ENCODE measurements at regions not wholly inside any gene's neighbourhood (a gene's known extent, or its start where the extent isn't known, plus 50 kb on each side); places are given as distances from the start of the nearest gene placed in this dataset.
A peak's percentile ranks its signal among the peaks of the same experiment; 100 is the strongest.

- no peaks in the 10 kb centered on the region for H3K27me3 Mint-ChIP-seq
- H3K27ac Mint-ChIP-seq = no peak overlapping the region
- intact Hi-C loops (cut with micrococcal nuclease) = no loop called here
- H3K9me3 Mint-ChIP-seq = peaks cover 4 to 34% (median 17%) of the 10 kb centered on the region in 8 donors
- ChIA-PET POLR2A (ENCODE audit: partially characterized antibody) (no interaction called here), CTCF (ENCODE audit: partially characterized antibody) (no interaction called here)
- Histone ChIP-seq H3K9me3 (ENCODE audit: control insufficient read depth in 1 of 2, low read length in 2 of 2) (no peaks in the 10 kb centered on the region), H3K36me3 (ENCODE audit: insufficient read depth, low read length) (no peaks in the 10 kb centered on the region), H3K27me3 (ENCODE audit: insufficient read depth, low read length) (no peaks in the 10 kb centered on the region), H3K4me1 (ENCODE audit: insufficient read depth, low read length) (no peaks in the 10 kb centered on the region), H3K27ac (ENCODE audit: low read depth, low read length) (no peak overlapping the region), H3K4me3 (ENCODE audit: low read length in 2 of 2) (no peak overlapping the region)
- DNase-seq = no peak
- H3K4me1 Mint-ChIP-seq = no peaks in the 10 kb centered on the region
- no peak overlapping the region for H3K4me3 Mint-ChIP-seq
- no peaks in the 10 kb centered on the region for H3K36me3 Mint-ChIP-seq
These were observed 174.2 kb upstream of the RBFOX1 start for GRCh38 chr16:7158481-7158880.

DNA sequence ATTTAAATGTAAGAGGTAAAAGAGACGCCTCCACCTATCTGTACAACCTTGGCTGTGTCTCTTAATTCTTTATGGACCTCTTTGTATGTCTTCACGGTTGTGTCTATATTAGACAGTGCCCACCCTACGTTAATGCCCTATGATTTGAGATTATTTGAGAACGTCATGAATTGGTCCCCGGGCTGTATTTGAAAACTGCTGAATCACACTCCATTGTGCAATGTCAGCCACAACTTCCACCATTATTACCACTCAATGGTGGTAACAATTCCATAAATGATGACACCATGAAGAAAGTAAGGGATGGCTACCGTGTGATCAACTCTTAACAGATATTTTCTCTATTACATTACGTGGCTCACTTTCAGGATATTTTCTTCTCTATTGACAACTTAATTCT lies 182.4 kb upstream of the RBFOX1 start:
- H3K27ac Mint-ChIP-seq = no peak overlapping the region
- Histone ChIP-seq H3K27ac (ENCODE audit: low read depth, low read length) (no peak overlapping the region), H3K9me3 (ENCODE audit: control insufficient read depth in 1 of 2, low read length in 2 of 2) (no peaks in the 10 kb centered on the region), H3K27me3 (ENCODE audit: insufficient read depth, low read length) (no peaks in the 10 kb centered on the region), H3K4me1 (ENCODE audit: insufficient read depth, low read length) (no peaks in the 10 kb centered on the region), H3K36me3 (ENCODE audit: insufficient read depth, low read length) (no peaks in the 10 kb centered on the region), H3K4me3 (ENCODE audit: low read length in 2 of 2) (no peak overlapping the region)
- POLR2A ChIA-PET (ENCODE audit: partially characterized antibody) = no interaction called here
- peaks cover 0 to 54% (median 30%) of the 10 kb centered on the region in 8 donors for H3K9me3 Mint-ChIP-seq
- CTCF ChIA-PET (ENCODE audit: partially characterized antibody) = no interaction called here
- intact Hi-C loops (cut with micrococcal nuclease) = no loop called here
- no peaks in the 10 kb centered on the region for H3K27me3 Mint-ChIP-seq
- H3K36me3 Mint-ChIP-seq = no peaks in the 10 kb centered on the region
- H3K4me3 Mint-ChIP-seq = no peak overlapping the region
- no peaks in the 10 kb centered on the region for H3K4me1 Mint-ChIP-seq
- DNase-seq = no peak

- POLR2A ChIA-PET (ENCODE audit: partially characterized antibody) = no interaction called here
- Mint-ChIP-seq H3K4me1 (no peaks in the 10 kb centered on the region), H3K9me3 (peaks cover 0 to 50% (median 25%) of the 10 kb centered on the region in 8 donors), H3K27ac (no peak overlapping the region), H3K36me3 (peaks cover 0 to 1% of the 10 kb centered on the region in 2 donors), H3K27me3 (no peaks in the 10 kb centered on the region), H3K4me3 (no peak overlapping the region)
- no peak overlapping the region for H3K27ac ChIP-seq (ENCODE audit: low read depth, low read length)
- intact Hi-C loops (cut with micrococcal nuclease) = no loop called here
- CTCF ChIA-PET (ENCODE audit: partially characterized antibody) = no interaction called here
- H3K36me3 ChIP-seq (ENCODE audit: insufficient read depth, low read length) = no peaks in the 10 kb centered on the region
- no peaks in the 10 kb centered on the region for H3K27me3 ChIP-seq (ENCODE audit: insufficient read depth, low read length)
- H3K4me1 ChIP-seq (ENCODE audit: insufficient read depth, low read length) = no peaks in the 10 kb centered on the region
- H3K4me3 ChIP-seq (ENCODE audit: low read length in 2 of 2) = no peak overlapping the region
- no peaks in the 10 kb centered on the region for H3K9me3 ChIP-seq (ENCODE audit: control insufficient read depth in 1 of 2, low read length in 2 of 2)
- no peak for DNase-seq
These were observed 184.0 kb upstream of the RBFOX1 start for GRCh38 chr16:7148606-7149005.

DNA sequence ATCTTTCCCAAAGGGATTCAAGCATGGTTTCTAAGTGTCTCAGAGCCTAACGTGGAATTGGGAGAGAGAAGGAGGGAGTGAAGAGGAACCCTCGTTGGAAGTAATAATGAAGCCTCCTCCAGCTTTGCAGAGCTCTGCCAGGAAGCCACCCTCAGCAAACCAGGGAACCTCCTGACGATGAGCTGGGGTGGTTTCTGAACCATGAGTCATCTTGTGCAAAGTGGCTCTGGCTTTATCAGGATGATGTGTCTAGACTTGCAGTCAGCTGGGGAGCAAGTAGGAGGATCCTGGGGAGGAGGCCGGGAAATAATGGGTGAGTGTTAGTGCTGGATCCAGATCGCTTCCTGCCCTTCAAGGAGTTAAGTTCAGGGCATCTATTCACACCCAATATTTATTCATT lies 191.7 kb upstream of the RBFOX1 start:
- POLR2A ChIA-PET (ENCODE audit: partially characterized antibody) = no interaction called here
- peak overlapping the region in 1 of 8 donors; percentile 33 for H3K4me3 Mint-ChIP-seq

DNA sequence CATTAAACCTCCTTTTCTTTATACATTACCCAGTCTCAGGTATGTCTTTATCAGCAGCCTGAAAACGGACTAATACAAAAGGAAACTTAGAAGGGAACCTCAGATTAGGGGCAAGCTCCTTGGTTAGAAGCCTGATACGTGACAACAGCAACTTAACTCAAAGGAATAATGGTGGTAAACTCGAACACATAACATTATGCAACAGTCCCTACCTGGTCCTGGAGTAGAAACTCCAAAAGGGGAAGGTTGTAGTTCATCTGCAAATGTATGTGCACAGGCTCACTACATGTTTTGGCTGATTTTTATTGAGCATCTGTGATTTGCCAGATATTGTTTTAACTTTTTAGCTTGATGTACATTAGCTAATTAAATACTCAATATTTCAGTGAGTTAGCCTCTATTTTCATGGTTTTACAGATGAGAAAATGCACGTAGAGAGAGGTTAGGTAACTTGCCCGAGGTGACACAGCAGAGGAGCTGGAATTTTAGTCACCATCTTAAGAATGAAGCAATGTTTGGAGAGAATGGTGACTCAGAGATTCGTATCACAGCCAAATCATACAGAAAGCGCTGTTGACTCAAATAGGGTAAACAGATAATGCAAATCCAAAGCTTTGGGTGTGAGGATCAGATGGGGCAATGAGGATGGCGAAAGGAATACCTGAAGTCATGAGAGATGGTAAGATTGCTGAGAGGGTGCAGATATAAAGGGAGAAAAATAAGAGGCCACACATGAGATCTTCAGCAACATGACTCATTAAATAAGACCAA lies 194.9 kb upstream of the RBFOX1 start:
- Mint-ChIP-seq H3K36me3 (peaks cover 0 to 4% of the 10 kb centered on the region in 2 donors), H3K4me1 (peaks cover 0 to 1% (median 0%) of the 10 kb centered on the region in 4 donors), H3K27me3 (no peaks in the 10 kb centered on the region), H3K9me3 (peaks cover 10 to 44% (median 23%) of the 10 kb centered on the region in 8 donors), H3K27ac (no peak overlapping the region), H3K4me3 (no peak overlapping the region)
- Histone ChIP-seq H3K36me3 (ENCODE audit: insufficient read depth, low read length) (no peaks in the 10 kb centered on the region), H3K9me3 (ENCODE audit: control insufficient read depth in 1 of 2, low read length in 2 of 2) (no peaks in the 10 kb centered on the region), H3K27me3 (ENCODE audit: insufficient read depth, low read length) (no peaks in the 10 kb centered on the region), H3K27ac (ENCODE audit: low read depth, low read length) (no peak overlapping the region), H3K4me3 (ENCODE audit: low read length in 2 of 2) (no peak overlapping the region), H3K4me1 (ENCODE audit: insufficient read depth, low read length) (no peaks in the 10 kb centered on the region)
- ChIA-PET CTCF (ENCODE audit: partially characterized antibody) (no interaction called here), POLR2A (ENCODE audit: partially characterized antibody) (no interaction called here)
- intact Hi-C loops (cut with micrococcal nuclease) = no loop called here
- no peak for DNase-seq

More for the DNA sequence above, 191.7 kb upstream of the RBFOX1 start:
- H3K36me3 Mint-ChIP-seq = peaks cover 1 to 4% of the 10 kb centered on the region in 2 donors
- no peaks in the 10 kb centered on the region for H3K4me1 ChIP-seq (ENCODE audit: insufficient read depth, low read length)
- intact Hi-C loops (cut with micrococcal nuclease) = no loop called here
- peaks cover 5 to 40% (median 25%) of the 10 kb centered on the region in 8 donors for H3K9me3 Mint-ChIP-seq
- H3K4me3 ChIP-seq (ENCODE audit: low read length in 2 of 2) = no peak overlapping the region
- no peaks in the 10 kb centered on the region for H3K27me3 Mint-ChIP-seq
- CTCF ChIA-PET (ENCODE audit: partially characterized antibody) = no interaction called here
- no peaks in the 10 kb centered on the region for H3K36me3 ChIP-seq (ENCODE audit: insufficient read depth, low read length)
- peaks cover 0 to under 1% (median 0%) of the 10 kb centered on the region in 4 donors for H3K4me1 Mint-ChIP-seq
- no peak for DNase-seq
- H3K27ac ChIP-seq (ENCODE audit: low read depth, low read length) = no peak overlapping the region
- H3K9me3 ChIP-seq (ENCODE audit: control insufficient read depth in 1 of 2, low read length in 2 of 2) = no peaks in the 10 kb centered on the region
- no peak overlapping the region for H3K27ac Mint-ChIP-seq
- no peaks in the 10 kb centered on the region for H3K27me3 ChIP-seq (ENCODE audit: insufficient read depth, low read length)

- POLR2A ChIA-PET (ENCODE audit: partially characterized antibody) = no interaction called here
- Mint-ChIP-seq H3K27ac (no peak overlapping the region), H3K4me3 (no peak overlapping the region), H3K36me3 (no peaks in the 10 kb centered on the region), H3K9me3 (peaks cover 7 to 33% (median 16%) of the 10 kb centered on the region in 8 donors), H3K4me1 (peaks cover 0 to 1% (median 0%) of the 10 kb centered on the region in 4 donors), H3K27me3 (no peaks in the 10 kb centered on the region)
- Histone ChIP-seq H3K36me3 (ENCODE audit: insufficient read depth, low read length) (no peaks in the 10 kb centered on the region), H3K9me3 (ENCODE audit: control insufficient read depth in 1 of 2, low read length in 2 of 2) (no peaks in the 10 kb centered on the region), H3K4me3 (ENCODE audit: low read length in 2 of 2) (no peak overlapping the region), H3K4me1 (ENCODE audit: insufficient read depth, low read length) (no peaks in the 10 kb centered on the region), H3K27ac (ENCODE audit: low read depth, low read length) (no peak overlapping the region), H3K27me3 (ENCODE audit: insufficient read depth, low read length) (no peaks in the 10 kb centered on the region)
- no peak for DNase-seq
- intact Hi-C loops (cut with micrococcal nuclease) = no loop called here
- CTCF ChIA-PET (ENCODE audit: partially characterized antibody) = interaction anchor here (0.5 kb wide), 1 partner anchor 86 kb away, joined by 3 read pairs; no protein-coding TSS in a partner anchor
These were observed 200.2 kb upstream of the RBFOX1 start for GRCh38 chr16:7132465-7132864.

DNA sequence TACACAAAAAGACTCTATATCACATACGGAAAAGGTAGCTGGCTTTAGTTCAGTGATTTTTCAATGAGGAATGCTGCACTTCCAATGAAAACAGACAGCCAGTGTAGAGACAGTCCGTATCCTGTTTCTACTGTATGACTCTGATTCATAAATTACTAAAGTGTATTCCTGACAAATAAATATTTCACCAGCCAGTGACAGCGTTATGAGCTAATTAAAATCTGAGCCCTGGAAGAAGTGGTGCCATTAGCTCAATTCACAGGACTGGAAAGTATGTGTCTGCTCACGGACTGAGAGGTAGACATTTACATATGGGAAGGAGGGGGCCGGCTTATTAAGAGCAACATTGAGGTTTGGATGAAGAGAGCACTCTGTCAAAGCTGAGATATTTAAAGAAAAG lies 207.9 kb upstream of the RBFOX1 start:
- Mint-ChIP-seq H3K4me3 (no peak overlapping the region), H3K9me3 (peaks cover 4 to 25% (median 16%) of the 10 kb centered on the region in 8 donors), H3K36me3 (no peaks in the 10 kb centered on the region), H3K27me3 (no peaks in the 10 kb centered on the region), H3K27ac (no peak overlapping the region), H3K4me1 (no peaks in the 10 kb centered on the region)
- intact Hi-C loops (cut with micrococcal nuclease) = no loop called here
- POLR2A ChIA-PET (ENCODE audit: partially characterized antibody) = no interaction called here
- no peaks in the 10 kb centered on the region for H3K9me3 ChIP-seq (ENCODE audit: control insufficient read depth in 1 of 2, low read length in 2 of 2)
- no peaks in the 10 kb centered on the region for H3K36me3 ChIP-seq (ENCODE audit: insufficient read depth, low read length)
- H3K27me3 ChIP-seq (ENCODE audit: insufficient read depth, low read length) = no peaks in the 10 kb centered on the region
- DNase-seq = no peak
- CTCF ChIA-PET (ENCODE audit: partially characterized antibody) = no interaction called here
- H3K4me1 ChIP-seq (ENCODE audit: insufficient read depth, low read length) = no peaks in the 10 kb centered on the region
- H3K27ac ChIP-seq (ENCODE audit: low read depth, low read length) = no peak overlapping the region
- no peak overlapping the region for H3K4me3 ChIP-seq (ENCODE audit: low read length in 2 of 2)

All from CD4-positive, alpha-beta memory T cell (primary cell).